GM19463 (cell line): ENCODE measurements at regions not wholly inside any gene's neighbourhood (a gene's known extent, or its start where the extent isn't known, plus 50 kb on each side); places are given as distances from the start of the nearest gene placed in this dataset.
"Not testable (repeated sequence)": the region's sequence is repeated elsewhere in the genome, so short reads cannot be mapped to it uniquely, and the experiment has no call there.

ENCODE experiments used
- ATAC-seq: cut with Tn5 transposase; IDR thresholded peaks from one replicate; pipeline ENCODE4 v1.9.1; 2021; ENCODE audit warnings: mild to moderate bottlenecking, moderate library complexity; ENCODE audit not compliant: unreplicated experiment

DNA sequence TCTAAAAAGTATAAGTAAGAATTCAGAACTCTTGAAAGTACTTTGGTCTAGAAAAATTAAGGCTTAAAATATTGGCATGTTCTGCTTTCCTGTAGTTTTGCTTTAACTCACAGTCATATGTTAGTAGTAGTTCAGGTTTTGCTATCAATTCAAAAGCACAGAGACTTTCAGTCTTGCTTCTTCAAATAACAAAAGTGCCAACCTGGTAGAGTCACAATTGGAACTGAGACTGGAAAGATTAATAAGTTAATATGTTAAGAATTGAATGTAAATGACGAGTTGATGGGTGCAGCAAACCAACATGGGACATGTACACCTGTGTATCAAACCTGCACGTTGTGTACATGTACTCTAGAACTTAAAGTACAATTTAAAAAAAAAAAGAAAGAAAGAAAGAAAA lies 822.3 kb downstream of the MTRR start:
- ATAC-seq: no peak

GRCh38 chr5:8693341-8693844 lies 824.4 kb downstream of the MTRR start:
- no peak for ATAC-seq

GRCh38 chr5:8694545-8694944 lies 825.6 kb downstream of the MTRR start:
- ATAC-seq: no peak

DNA sequence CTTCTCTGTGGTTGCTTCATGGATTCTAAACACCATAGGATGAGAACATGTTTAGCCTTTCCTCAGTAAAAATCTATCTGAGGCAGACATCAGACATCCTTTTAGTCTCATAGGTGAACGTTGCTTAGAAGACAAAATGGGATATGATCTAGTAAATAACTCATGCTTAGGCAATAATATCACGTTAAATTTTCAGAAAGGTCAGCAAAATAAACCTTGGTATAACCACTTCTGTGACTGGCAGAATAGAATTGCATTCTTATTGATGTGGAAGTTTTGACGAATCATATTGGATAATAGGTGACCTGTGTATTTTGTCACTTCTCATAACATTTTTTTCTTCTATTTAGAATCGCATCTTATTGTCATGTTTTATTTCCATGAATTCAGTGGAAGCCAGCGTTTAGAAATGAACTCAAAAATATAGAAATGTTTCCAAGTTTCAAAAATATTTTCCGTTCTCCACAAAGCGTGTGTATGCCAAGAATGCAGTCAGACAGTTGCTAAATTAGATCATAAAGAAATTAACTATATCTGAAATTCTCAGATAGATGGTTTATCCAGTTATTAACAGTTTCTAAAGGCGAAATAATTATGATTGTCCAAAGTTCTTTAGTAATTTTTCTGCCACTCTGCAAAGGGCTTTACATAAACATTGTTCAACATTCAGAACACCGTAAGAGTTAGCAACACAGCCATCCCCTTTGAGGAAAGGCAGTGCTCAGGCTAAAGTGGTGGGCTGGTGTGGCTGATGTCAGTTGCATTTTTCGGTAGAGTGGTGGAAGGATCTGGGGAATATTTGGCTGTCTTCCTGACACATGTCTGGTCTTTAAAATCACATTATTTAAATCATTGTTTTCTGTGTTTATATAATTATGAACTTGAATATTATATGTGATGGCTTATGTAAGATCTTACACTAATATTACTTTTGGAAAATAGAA lies 827.2 kb downstream of the MTRR start:
- ATAC-seq: no peak

- no peak for ATAC-seq
Observed at GRCh38 chr5:8700222-8700621, 831.3 kb downstream of the MTRR start.

DNA sequence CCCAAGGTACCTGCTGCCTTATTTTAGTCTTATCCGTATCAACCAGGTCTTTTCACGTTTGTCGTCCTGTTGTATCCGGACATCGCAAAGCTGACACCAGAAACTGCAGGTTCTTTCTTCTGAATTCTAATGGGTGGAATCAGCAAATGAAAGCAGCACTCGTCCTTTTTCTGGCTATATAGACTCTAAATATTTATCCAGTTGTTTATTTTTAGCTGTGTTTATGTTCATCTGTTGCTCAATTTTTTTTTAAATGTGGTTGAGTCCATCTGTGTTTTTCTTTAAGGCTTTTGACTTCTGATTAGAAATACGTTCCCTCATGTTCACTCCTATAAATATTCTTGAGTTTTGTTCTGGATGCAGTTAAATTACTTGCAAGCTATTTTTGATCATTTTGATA lies 831.7 kb downstream of the MTRR start:
- ATAC-seq: no peak

GRCh38 chr5:8701251-8701650 lies 832.3 kb downstream of the MTRR start:
- ATAC-seq: no peak

DNA sequence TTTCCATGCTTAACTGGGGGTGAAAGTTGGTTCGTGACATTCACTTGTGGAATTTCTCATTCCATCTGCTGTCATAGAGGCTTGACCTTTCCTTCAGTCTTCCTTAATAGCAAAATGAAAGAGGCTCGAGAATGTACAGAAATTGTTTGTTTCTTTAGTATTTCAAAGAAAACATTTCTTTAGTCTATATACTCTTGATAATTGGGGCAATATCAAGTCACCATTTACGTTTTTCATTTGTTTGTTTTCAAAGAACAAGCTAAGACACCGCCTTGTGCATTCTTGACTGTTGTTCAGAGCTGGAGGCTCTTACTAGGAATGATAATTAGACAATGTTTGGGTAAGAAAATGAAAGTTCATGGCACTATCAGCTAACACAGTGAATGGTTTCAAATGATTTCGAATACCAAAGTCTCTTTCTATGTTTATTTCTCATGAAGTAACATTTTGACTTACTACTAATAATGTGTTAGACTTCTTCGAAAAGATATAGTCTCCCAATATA lies 835.4 kb downstream of the SEMA5A start:
- no peak for ATAC-seq

DNA sequence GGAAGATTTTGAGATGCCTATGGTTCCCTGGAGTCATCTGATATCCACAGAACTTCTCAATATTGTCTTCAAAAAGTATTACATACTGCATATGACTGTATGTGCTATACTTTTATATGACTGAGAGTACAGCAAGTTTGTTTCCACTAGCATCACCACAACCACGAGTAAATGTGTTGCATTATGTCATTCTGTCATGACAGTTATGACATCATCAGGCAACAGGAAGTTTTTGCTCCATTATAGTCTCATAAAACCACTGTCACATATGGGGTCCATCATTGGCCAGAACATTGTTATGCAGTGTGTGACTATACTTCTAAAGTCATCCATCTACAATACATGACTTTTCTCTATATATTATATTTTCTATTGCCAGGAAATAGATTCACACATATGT lies 831.7 kb downstream of the SEMA5A start:
- ATAC-seq: no peak

- no peak for ATAC-seq
Observed at GRCh38 chr5:8714861-8715260, 831.0 kb downstream of the SEMA5A start.

DNA sequence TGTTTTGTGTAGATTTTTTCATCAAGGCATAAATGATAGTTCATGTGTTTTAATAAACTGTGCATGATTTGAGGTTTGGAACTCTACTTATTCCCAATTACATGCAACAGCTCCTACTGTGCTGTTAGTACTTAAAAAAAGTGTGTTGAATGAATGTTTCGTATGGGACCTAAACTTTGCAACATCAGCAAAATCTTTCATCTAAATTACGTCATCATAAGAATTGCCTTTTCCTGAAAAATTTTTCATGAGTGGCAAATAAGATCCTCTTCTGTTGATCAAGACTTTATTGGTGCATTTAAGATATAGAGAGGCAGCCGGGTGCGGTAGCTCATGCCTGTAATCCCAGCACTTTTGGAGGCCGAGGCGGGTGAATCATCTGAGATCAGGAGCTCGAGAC lies 826.1 kb downstream of the SEMA5A start:
- no peak for ATAC-seq

- no peak for ATAC-seq
Observed at GRCh38 chr5:8720506-8720905, 825.4 kb downstream of the SEMA5A start.

DNA sequence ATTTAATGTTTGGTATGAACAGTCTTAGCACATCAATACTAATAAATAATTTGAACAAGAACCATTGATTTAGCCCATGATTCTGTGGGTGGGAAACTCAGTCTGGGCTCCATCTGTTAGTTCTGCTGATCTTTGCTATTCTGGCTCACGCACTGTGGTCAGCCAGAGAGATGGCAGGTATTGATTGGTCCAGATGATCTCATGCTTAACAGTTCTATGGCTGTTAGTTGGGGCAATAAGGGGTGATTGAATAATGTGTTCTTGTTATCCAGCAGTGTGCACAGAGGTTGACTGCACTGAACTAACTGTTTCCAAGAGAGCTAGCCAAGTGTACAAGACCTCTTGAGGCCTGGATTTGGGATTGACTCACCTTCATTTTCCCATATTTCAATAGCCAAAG lies 824.3 kb downstream of the SEMA5A start:
- ATAC-seq: no peak

- ATAC-seq: no peak
Observed at GRCh38 chr5:8726383-8727036, 819.4 kb downstream of the SEMA5A start.

GRCh38 chr5:8727396-8727795 lies 818.5 kb downstream of the SEMA5A start:
- ATAC-seq: no peak

DNA sequence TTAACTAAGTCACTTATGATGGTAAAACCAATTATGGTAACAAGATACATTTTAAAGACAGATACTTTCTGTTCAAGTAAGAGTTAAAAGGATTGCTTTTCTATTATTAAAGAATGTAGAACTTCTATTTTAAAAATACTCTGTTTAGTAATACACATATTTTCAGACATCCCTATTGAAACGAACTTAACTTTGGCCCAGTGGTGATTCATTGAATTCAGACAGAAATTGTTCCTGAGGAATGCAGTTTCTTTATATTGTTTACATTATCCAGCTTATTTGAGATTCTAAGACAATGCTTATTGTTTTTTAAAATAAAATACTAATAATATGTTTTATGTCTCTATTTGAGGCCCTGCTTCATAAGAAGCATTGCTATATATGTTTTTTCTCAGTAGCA lies 816.4 kb downstream of the SEMA5A start:
- no peak for ATAC-seq

- no peak for ATAC-seq
Observed at GRCh38 chr5:8730194-8730593, 815.7 kb downstream of the SEMA5A start.

GRCh38 chr5:8731110-8731509 lies 814.8 kb downstream of the SEMA5A start:
- not testable (repeated sequence) for ATAC-seq

DNA sequence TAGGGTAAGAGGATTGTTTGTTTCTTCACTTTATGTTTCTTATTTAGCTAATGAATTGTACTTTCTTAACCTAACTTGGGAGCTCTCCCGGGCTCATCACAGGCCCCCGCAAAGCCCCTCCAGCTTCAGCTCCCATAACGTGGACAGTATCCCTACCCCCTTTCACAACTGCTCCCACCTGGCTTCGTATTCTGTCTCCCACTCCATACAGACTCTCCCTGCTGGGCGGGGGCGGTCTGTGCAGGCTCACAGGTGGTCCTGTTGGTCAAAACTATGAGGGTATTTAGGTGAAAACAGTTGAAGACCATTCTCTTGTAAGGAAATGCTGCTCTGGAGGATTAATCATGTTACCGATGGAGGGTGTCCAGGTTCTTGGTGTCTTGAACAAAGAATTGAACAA lies 805.3 kb downstream of the SEMA5A start:
- no peak for ATAC-seq

GRCh38 chr5:8749556-8749955 lies 796.3 kb downstream of the SEMA5A start:
- no peak for ATAC-seq

DNA sequence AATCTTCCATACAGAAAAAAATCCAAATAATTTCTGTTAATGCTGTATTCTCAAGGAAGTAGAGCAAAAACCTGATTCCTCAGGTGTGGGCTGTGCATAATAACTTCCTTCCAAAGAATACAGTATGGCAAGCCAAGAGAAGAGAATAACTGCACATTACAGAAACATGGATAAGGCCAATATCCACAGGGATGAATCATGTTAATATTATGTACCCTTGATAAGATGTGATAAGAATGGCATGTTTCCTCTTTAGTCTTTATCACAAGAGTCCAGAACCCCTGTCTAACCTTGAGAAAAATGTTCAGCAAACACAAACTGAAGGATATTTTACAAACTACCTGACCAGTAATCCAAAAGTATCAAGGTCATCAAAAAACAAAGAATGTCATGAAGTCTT lies 795.8 kb downstream of the SEMA5A start:
- no peak for ATAC-seq

- no peak for ATAC-seq
Observed at GRCh38 chr5:8751971-8752370, 793.9 kb downstream of the SEMA5A start.
